ENCODE measurements at regions not wholly inside any gene's neighbourhood (a gene's known extent, or its start where the extent isn't known, plus 50 kb on each side); places are given as distances from the start of the nearest gene placed in this dataset.

DNA sequence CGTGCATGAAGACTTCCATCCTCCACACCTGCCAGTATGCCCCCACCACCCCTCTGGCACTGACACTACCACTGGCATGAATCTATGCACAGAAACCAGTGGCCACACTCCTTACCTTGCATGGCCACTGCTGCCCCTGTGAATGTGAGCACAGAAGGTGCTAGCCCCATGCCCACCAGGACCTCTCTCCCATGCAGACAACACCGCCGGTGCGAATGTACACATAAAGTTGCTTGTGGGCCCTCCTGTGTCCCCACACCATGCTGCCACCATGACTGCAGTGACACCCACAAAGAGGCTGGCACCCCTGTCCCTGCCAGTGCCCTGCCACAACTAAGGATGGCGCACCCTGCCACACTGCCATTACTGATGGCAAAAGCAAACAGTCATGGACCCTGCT lies 289.5 kb upstream of the KCND2 start:
- Histone ChIP-seq H3K4me1 (ENCODE audit: control insufficient read depth, insufficient read depth, low read length) (no peaks in the 10 kb centered on the region), H3K4me3 (ENCODE audit: low read length) (no peak overlapping the region), H3K36me3 (ENCODE audit: control insufficient read depth, insufficient read depth, low read length) (no peaks in the 10 kb centered on the region), H3K27ac (ENCODE audit: low read length) (no peak overlapping the region), H3K27me3 (ENCODE audit: control insufficient read depth, insufficient read depth, low read length) (no peaks in the 10 kb centered on the region), H3K9me3 (ENCODE audit: control insufficient read depth, insufficient read depth, low read length) (peaks cover 7% of the 10 kb centered on the region)
- WGBS (ENCODE audit: insufficient coverage) = over 99% methylated on average over 5 of the region's 5 CpGs
- H3K9me3 Mint-ChIP-seq = peaks cover 18 to 19% of the 10 kb centered on the region in 2 donors
- TF ChIP-seq, protein P1, sequence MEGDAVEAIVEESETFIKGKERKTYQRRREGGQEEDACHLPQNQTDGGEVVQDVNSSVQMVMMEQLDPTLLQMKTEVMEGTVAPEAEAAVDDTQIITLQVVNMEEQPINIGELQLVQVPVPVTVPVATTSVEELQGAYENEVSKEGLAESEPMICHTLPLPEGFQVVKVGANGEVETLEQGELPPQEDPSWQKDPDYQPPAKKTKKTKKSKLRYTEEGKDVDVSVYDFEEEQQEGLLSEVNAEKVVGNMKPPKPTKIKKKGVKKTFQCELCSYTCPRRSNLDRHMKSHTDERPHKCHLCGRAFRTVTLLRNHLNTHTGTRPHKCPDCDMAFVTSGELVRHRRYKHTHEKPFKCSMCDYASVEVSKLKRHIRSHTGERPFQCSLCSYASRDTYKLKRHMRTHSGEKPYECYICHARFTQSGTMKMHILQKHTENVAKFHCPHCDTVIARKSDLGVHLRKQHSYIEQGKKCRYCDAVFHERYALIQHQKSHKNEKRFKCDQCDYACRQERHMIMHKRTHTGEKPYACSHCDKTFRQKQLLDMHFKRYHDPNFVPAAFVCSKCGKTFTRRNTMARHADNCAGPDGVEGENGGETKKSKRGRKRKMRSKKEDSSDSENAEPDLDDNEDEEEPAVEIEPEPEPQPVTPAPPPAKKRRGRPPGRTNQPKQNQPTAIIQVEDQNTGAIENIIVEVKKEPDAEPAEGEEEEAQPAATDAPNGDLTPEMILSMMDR (IDR thresholded peaks at IDR 0.05) = no peak
- H3K4me3 Mint-ChIP-seq = no peak overlapping the region
- peaks cover 30% of the 10 kb centered on the region for H3K36me3 Mint-ChIP-seq
- ATAC-seq = no peak
- H3K27ac Mint-ChIP-seq = no peak overlapping the region
- no peak for DNase-seq
- H3K4me1 Mint-ChIP-seq = no peaks in the 10 kb centered on the region
- no peaks in the 10 kb centered on the region for H3K27me3 Mint-ChIP-seq (ENCODE audit: low read depth in 2 of 2)
- intact Hi-C loops (cut with micrococcal nuclease) = no loop called here

GRCh38 chr7:119984247-119984646 lies 288.7 kb upstream of the KCND2 start:
- no peaks in the 10 kb centered on the region for H3K27me3 Mint-ChIP-seq (ENCODE audit: low read depth in 2 of 2)
- peaks cover 7% of the 10 kb centered on the region for H3K9me3 ChIP-seq (ENCODE audit: control insufficient read depth, insufficient read depth, low read length)
- no peak overlapping the region for H3K27ac ChIP-seq (ENCODE audit: low read length)
- 98% methylated on average over 3 of the region's 3 CpGs for WGBS (ENCODE audit: insufficient coverage)
- H3K27me3 ChIP-seq (ENCODE audit: control insufficient read depth, insufficient read depth, low read length) = no peaks in the 10 kb centered on the region
- DNase-seq (no peak), ATAC-seq (no peak)
- no peaks in the 10 kb centered on the region for H3K4me1 Mint-ChIP-seq
- peaks cover 30% of the 10 kb centered on the region for H3K36me3 Mint-ChIP-seq
- H3K4me3 Mint-ChIP-seq = no peak overlapping the region
- no peaks in the 10 kb centered on the region for H3K36me3 ChIP-seq (ENCODE audit: control insufficient read depth, insufficient read depth, low read length)
- no peaks in the 10 kb centered on the region for H3K4me1 ChIP-seq (ENCODE audit: control insufficient read depth, insufficient read depth, low read length)
- TF ChIP-seq, protein P1 (IDR thresholded peaks at IDR 0.05) = no peak
- peaks cover 18 to 24% of the 10 kb centered on the region in 2 donors for H3K9me3 Mint-ChIP-seq
- no peak overlapping the region for H3K4me3 ChIP-seq (ENCODE audit: low read length)
- H3K27ac Mint-ChIP-seq = no peak overlapping the region
- intact Hi-C loops (cut with micrococcal nuclease) = no loop called here

DNA sequence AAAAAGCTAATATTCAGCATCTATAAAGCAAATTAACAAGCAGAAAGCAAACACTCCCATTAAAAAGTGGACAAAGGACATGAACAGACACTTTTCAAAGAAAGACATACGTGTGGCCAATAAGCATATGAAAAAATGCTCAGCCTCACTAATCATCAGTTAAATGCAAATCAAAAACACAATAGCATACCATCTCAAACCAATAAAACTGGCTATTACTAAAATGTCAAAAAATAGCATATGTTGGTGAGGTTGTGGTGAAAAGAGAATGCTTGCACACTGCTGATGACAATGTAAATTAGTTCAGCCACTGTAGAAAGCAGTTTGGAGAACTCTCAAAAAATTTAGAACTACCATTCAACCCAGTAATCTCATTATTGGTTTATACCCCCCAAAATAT lies 284.6 kb upstream of the KCND2 start:
- Histone ChIP-seq H3K4me3 (ENCODE audit: low read length) (no peak overlapping the region), H3K36me3 (ENCODE audit: control insufficient read depth, insufficient read depth, low read length) (no peaks in the 10 kb centered on the region), H3K27me3 (ENCODE audit: control insufficient read depth, insufficient read depth, low read length) (no peaks in the 10 kb centered on the region), H3K9me3 (ENCODE audit: control insufficient read depth, insufficient read depth, low read length) (peaks cover 4% of the 10 kb centered on the region), H3K4me1 (ENCODE audit: control insufficient read depth, insufficient read depth, low read length) (no peaks in the 10 kb centered on the region), H3K27ac (ENCODE audit: low read length) (no peak overlapping the region)
- peaks cover 19 to 25% of the 10 kb centered on the region in 2 donors for H3K9me3 Mint-ChIP-seq
- no peak overlapping the region for H3K4me3 Mint-ChIP-seq
- no peak overlapping the region for H3K27ac Mint-ChIP-seq
- intact Hi-C loops (cut with micrococcal nuclease) = no loop called here
- no peaks in the 10 kb centered on the region for H3K4me1 Mint-ChIP-seq
- DNase-seq (no peak), ATAC-seq (no peak)
- 83% methylated on average over 1 of the region's 1 CpG for WGBS (ENCODE audit: insufficient coverage)
- H3K27me3 Mint-ChIP-seq (ENCODE audit: low read depth in 2 of 2) = no peaks in the 10 kb centered on the region
- peaks cover 36% of the 10 kb centered on the region for H3K36me3 Mint-ChIP-seq
- TF ChIP-seq, protein P1 (IDR thresholded peaks at IDR 0.05) = no peak

DNA sequence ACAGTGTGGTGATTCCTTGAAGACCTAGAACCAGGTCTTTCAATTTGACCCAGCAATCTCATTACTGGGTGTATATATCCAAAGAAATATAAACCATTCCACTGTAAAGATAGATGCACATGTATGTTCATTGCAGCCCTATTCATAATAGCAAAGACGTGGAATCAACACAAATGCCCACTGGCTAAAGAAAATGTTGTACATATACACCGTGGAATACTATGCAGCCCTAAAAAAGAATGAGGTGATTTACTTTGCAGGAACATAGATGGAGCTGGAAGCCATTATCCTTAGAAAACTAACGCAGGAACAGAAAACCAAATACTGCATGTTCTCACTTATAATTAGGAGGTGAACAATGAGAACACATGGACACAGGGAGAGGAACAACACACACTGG lies 278.0 kb upstream of the KCND2 start:
- Mint-ChIP-seq H3K9me3 (peaks cover 15 to 24% of the 10 kb centered on the region in 2 donors), H3K4me1 (no peaks in the 10 kb centered on the region), H3K27ac (no peak overlapping the region), H3K27me3 (ENCODE audit: low read depth in 2 of 2) (no peaks in the 10 kb centered on the region), H3K36me3 (peaks cover 6% of the 10 kb centered on the region), H3K4me3 (no peak overlapping the region)
- intact Hi-C loops (cut with micrococcal nuclease) = no loop called here
- Histone ChIP-seq H3K9me3 (ENCODE audit: control insufficient read depth, insufficient read depth, low read length) (no peaks in the 10 kb centered on the region), H3K27ac (ENCODE audit: low read length) (no peak overlapping the region), H3K4me1 (ENCODE audit: control insufficient read depth, insufficient read depth, low read length) (no peaks in the 10 kb centered on the region), H3K4me3 (ENCODE audit: low read length) (no peak overlapping the region), H3K27me3 (ENCODE audit: control insufficient read depth, insufficient read depth, low read length) (no peaks in the 10 kb centered on the region), H3K36me3 (ENCODE audit: control insufficient read depth, insufficient read depth, low read length) (no peaks in the 10 kb centered on the region)
- DNase-seq (no peak), ATAC-seq (no peak)
- 86% methylated on average over 3 of the region's 3 CpGs for WGBS (ENCODE audit: insufficient coverage)
- TF ChIP-seq, protein P1 (IDR thresholded peaks at IDR 0.05) = no peak

Data from natural killer cell (primary cell).